ENCODE measurements at regions not wholly inside any gene's neighbourhood (a gene's known extent, or its start where the extent isn't known, plus 50 kb on each side); places are given as distances from the start of the nearest gene placed in this dataset.

GRCh38 chr1:42033629-42034028, 114.9 kb upstream of the HIVEP3 start:
- no peak for DNase-seq

- DNase-seq, result no peak
Measured at GRCh38 chr1:42017730-42018129, 99.0 kb upstream of the HIVEP3 start.

- no peak for DNase-seq
Measured at GRCh38 chr1:42017259-42017658, 98.5 kb upstream of the HIVEP3 start.

GRCh38 chr1:42014823-42015222, 96.1 kb upstream of the HIVEP3 start:
- no peak for DNase-seq

GRCh38 chr1:42013881-42014470, 95.3 kb upstream of the HIVEP3 start:
- DNase-seq, result no peak

- DNase-seq, result no peak
Measured at GRCh38 chr1:42012852-42013251, 94.1 kb upstream of the HIVEP3 start.

GRCh38 chr1:42010381-42010780, 91.7 kb upstream of the HIVEP3 start:
- DNase-seq, result no peak

GRCh38 chr1:42008264-42008663, 89.5 kb upstream of the HIVEP3 start:
- DNase-seq, result no peak

- DNase-seq, result no peak
Measured at GRCh38 chr1:42006836-42007235, 88.1 kb upstream of the HIVEP3 start.

GRCh38 chr1:42006093-42006492, 87.4 kb upstream of the HIVEP3 start:
- no peak for DNase-seq

GRCh38 chr1:42005530-42005929, 86.8 kb upstream of the HIVEP3 start:
- DNase-seq, result no peak

- DNase-seq, result no peak
Measured at GRCh38 chr1:42004860-42005259, 86.1 kb upstream of the HIVEP3 start.

- DNase-seq, result no peak
Measured at GRCh38 chr1:42004322-42004721, 85.6 kb upstream of the HIVEP3 start.

- no peak for DNase-seq
Measured at GRCh38 chr1:42003433-42003832, 84.7 kb upstream of the HIVEP3 start.

GRCh38 chr1:42002220-42002619, 83.5 kb upstream of the HIVEP3 start:
- no peak for DNase-seq

GRCh38 chr1:42000766-42001165, 82.0 kb upstream of the HIVEP3 start:
- DNase-seq, result no peak

- no peak for DNase-seq
Measured at GRCh38 chr1:41999884-42000283, 81.2 kb upstream of the HIVEP3 start.

GRCh38 chr1:41998250-41998649, 79.5 kb upstream of the HIVEP3 start:
- no peak for DNase-seq

GRCh38 chr1:41997153-41997552, 78.4 kb upstream of the HIVEP3 start:
- DNase-seq, result no peak

GRCh38 chr1:41995441-41996130, 76.9 kb upstream of the HIVEP3 start:
- DNase-seq, result no peak

- DNase-seq, result no peak
Measured at GRCh38 chr1:41994195-41994894, 75.6 kb upstream of the HIVEP3 start.

- DNase-seq, result no peak
Measured at GRCh38 chr1:41983451-41983850, 64.7 kb upstream of the HIVEP3 start.

GRCh38 chr1:41981796-41982195, 63.1 kb upstream of the HIVEP3 start:
- no peak for DNase-seq
